H1 (cell line): ENCODE measurements at regions not wholly inside any gene's neighbourhood (a gene's known extent, or its start where the extent isn't known, plus 50 kb on each side); places are given as distances from the start of the nearest gene placed in this dataset.

Experiments used
- CTCF ChIA-PET: fragments of 300-600 bp; sonication (Branson Sonifier 250); formaldehyde crosslinking; loops from one replicate; lab custom pipeline; 2021; ENCODE audit not compliant: partially characterized antibody; lab: Charles Lee
- POLR2A ChIA-PET: fragments of 300-600 bp; sonication (Branson Sonifier 250); formaldehyde crosslinking; loops from one replicate; lab custom pipeline; 2021; ENCODE audit warnings: inconsistent platforms; ENCODE audit not compliant: partially characterized antibody; lab: Charles Lee
- DNase-seq, 2 experiments: peaks; one replicate each; pipeline versions ENCODE4 v3.0.0 to v3.0.0-alpha.2; 2010 to 2022; ENCODE audit warnings: low spot score in 2 of 2, low read depth in 1 of 2, mixed read lengths in 1 of 2
- FAIRE-seq: peaks from 2 replicates; lab custom pipeline; 2011; peaks lifted over from hg19 to GRCh38; lab: Jason Lieb, UNC
- H2AFZ ChIP-seq: 2 replicates; pipeline ENCODE4 v1.8.1; 2012; ENCODE audit warnings: low read length, inconsistent platforms
- H2AK5ac ChIP-seq: 2 replicates; pipeline ENCODE4 v1.6.1; 2013; ENCODE audit warnings: low read depth, low read length
- H2BK120ac ChIP-seq: replicated peaks from 2 replicates; pipeline ENCODE3; 2013; ENCODE audit warnings: low read depth, low read length, inconsistent platforms
- H2BK12ac ChIP-seq: 2 replicates; pipeline ENCODE4 v1.6.1; 2013; ENCODE audit warnings: low read depth, low read length
- H2BK15ac ChIP-seq: 2 replicates; pipeline ENCODE4 v1.6.1; 2013; ENCODE audit warnings: low read length
- H2BK20ac ChIP-seq: 2 replicates; pipeline ENCODE4 v1.6.1; 2013; ENCODE audit warnings: low read length
- H2BK5ac ChIP-seq: 2 replicates; pipeline ENCODE4 v1.6.1; 2013; ENCODE audit warnings: low read depth, low read length
- H3K14ac ChIP-seq: 2 replicates; pipeline ENCODE4 v1.6.1; 2013; ENCODE audit warnings: inconsistent platforms; ENCODE audit not compliant: insufficient read length
- H3K18ac ChIP-seq: 2 replicates; pipeline ENCODE4 v1.6.1; 2013; ENCODE audit warnings: low read length; ENCODE audit errors: extremely low read depth
- H3K23ac ChIP-seq: 2 replicates; pipeline ENCODE4 v1.6.1; 2013; ENCODE audit warnings: inconsistent platforms; ENCODE audit not compliant: insufficient read length
- H3K23me2 ChIP-seq: 2 replicates; pipeline ENCODE4 v1.6.1; 2013; ENCODE audit warnings: low read depth, low read length
- H3K27ac ChIP-seq: 2 replicates; pipeline ENCODE4 v1.6.1; 2011; ENCODE audit warnings: low read depth, low read length, inconsistent platforms
- H3K27me3 ChIP-seq, 4 experiments: replicated peaks in 1 of 4; 1 replicate in 1 of 4; 2 replicates in 3 of 4; pipeline versions ENCODE4 v1.6.1 to v1.8.1; 2011 to 2013; ENCODE audit warnings: low read length in 3 of 4, mild to moderate bottlenecking in 3 of 4, inconsistent platforms in 2 of 4, mixed read lengths in 2 of 4, moderate library complexity in 1 of 4; ENCODE audit not compliant: control insufficient read depth in 3 of 4, insufficient read depth in 3 of 4; ENCODE audit errors: extremely low read depth in 1 of 4
- H3K36me3 ChIP-seq, 4 experiments: 2 replicates each; pipeline versions ENCODE4 v1.6.1 to v1.8.1; 2011 to 2013; ENCODE audit warnings: mild to moderate bottlenecking in 4 of 4, low read length in 3 of 4, moderate library complexity in 2 of 4, control low read depth in 1 of 4, inconsistent platforms in 1 of 4; ENCODE audit not compliant: insufficient read depth in 4 of 4, control insufficient read depth in 2 of 4
- H3K4ac ChIP-seq: replicated peaks from 2 replicates; pipeline ENCODE3; 2013; ENCODE audit warnings: low read length, low read depth, mixed read lengths, inconsistent platforms; ENCODE audit not compliant: insufficient read length
- H3K4me1 ChIP-seq, 4 experiments: replicated peaks in 1 of 4; 1 replicate in 1 of 4; 2 replicates in 3 of 4; pipeline versions ENCODE4 v1.6.1 to v1.8.1; 2011 to 2013; ENCODE audit warnings: low read length in 3 of 4, inconsistent platforms in 2 of 4, mixed read lengths in 1 of 4; ENCODE audit not compliant: insufficient read depth in 4 of 4, control insufficient read depth in 3 of 4
- H3K4me2 ChIP-seq, 2 experiments: 2 replicates each; pipeline versions ENCODE4 v1.6.1 to v1.8.1; 2011 to 2013; ENCODE audit warnings: low read depth in 2 of 2, low read length in 2 of 2, control low read depth in 1 of 2, inconsistent platforms in 1 of 2, mild to moderate bottlenecking in 1 of 2; ENCODE audit not compliant: insufficient read depth in 1 of 2
- H3K4me3 ChIP-seq, 4 experiments: fragments of 200-600, 300-600 bp in 1 of 4; sonication (generic), shearing (Covaris generic), sonication (Bioruptor Twin) in 1 of 4; 2 replicates each; pipeline versions ENCODE4 v1.5.1 to v1.8.1; 2011 to 2016; ENCODE audit warnings: low read length in 4 of 4, low read depth in 3 of 4, control low read depth in 2 of 4, inconsistent platforms in 2 of 4, mild to moderate bottlenecking in 2 of 4, mixed read lengths in 1 of 4, moderate library complexity in 1 of 4; ENCODE audit not compliant: insufficient read depth in 2 of 4; ENCODE audit errors: extremely low read depth in 1 of 4
- H3K56ac ChIP-seq: replicated peaks from 2 replicates; pipeline ENCODE3; 2013; ENCODE audit warnings: low read depth, mild to moderate bottlenecking, mixed read lengths, low read length, inconsistent platforms; ENCODE audit not compliant: insufficient read length
- H3K79me1 ChIP-seq: 2 replicates; pipeline ENCODE4 v1.6.1; 2013; ENCODE audit warnings: low read depth, low read length, control low read depth
- H3K79me2 ChIP-seq, 2 experiments: 2 replicates each; pipeline versions ENCODE4 v1.6.1 to v1.8.1; 2012 to 2013; ENCODE audit warnings: low read length in 2 of 2, mild to moderate bottlenecking in 2 of 2, inconsistent platforms in 1 of 2; ENCODE audit not compliant: insufficient read depth in 2 of 2, control insufficient read depth in 1 of 2
- H3K9ac ChIP-seq, 4 experiments: replicated peaks in 1 of 4; 1 replicate in 1 of 4; 2 replicates in 3 of 4; pipeline versions ENCODE4 v1.6.1 to v1.8.1; 2011 to 2013; ENCODE audit warnings: low read depth in 3 of 4, low read length in 3 of 4, control low read depth in 2 of 4, mild to moderate bottlenecking in 2 of 4, moderate library complexity in 2 of 4, inconsistent platforms in 1 of 4; ENCODE audit errors: extremely low read depth in 1 of 4
- H3K9me3 ChIP-seq, 2 experiments: 2 replicates each; pipeline versions ENCODE4 v1.6.1 to v1.8.1; 2012 to 2013; ENCODE audit warnings: mild to moderate bottlenecking in 2 of 2, moderate library complexity in 2 of 2, control low read depth in 1 of 2, inconsistent platforms in 1 of 2, low read depth in 1 of 2, low read length in 1 of 2, mixed read lengths in 1 of 2; ENCODE audit not compliant: insufficient read depth in 2 of 2
- H4K20me1 ChIP-seq, 2 experiments: replicated peaks in 1 of 2; 2 replicates each; pipeline versions ENCODE3 to v1.8.1; 2011 to 2013; ENCODE audit warnings: inconsistent platforms in 2 of 2, low read length in 2 of 2, mild to moderate bottlenecking in 1 of 2; ENCODE audit not compliant: insufficient read depth in 2 of 2, control insufficient read depth in 1 of 2
- H4K5ac ChIP-seq: 2 replicates; pipeline ENCODE4 v1.6.1; 2013; ENCODE audit warnings: low read length, low read depth, mixed read lengths, inconsistent platforms; ENCODE audit not compliant: insufficient read length
- H4K8ac ChIP-seq: 2 replicates; pipeline ENCODE4 v1.8.0; 2013; ENCODE audit warnings: mild to moderate bottlenecking, moderate library complexity, low read length, inconsistent platforms; ENCODE audit not compliant: insufficient read depth; ENCODE audit errors: extremely low read depth
- H4K91ac ChIP-seq: replicated peaks from 2 replicates; pipeline ENCODE3; 2013; ENCODE audit warnings: low read length, mixed read lengths, inconsistent platforms; ENCODE audit not compliant: insufficient read length
- CTCF ChIP-seq, 3 experiments: IDR thresholded peaks; 1 replicate in 2 of 3; 2 replicates in 1 of 3; pipeline versions ENCODE4 v1.5.1 to v1.6.1; 2011; ENCODE audit warnings: low read length in 3 of 3, mild to moderate bottlenecking in 3 of 3, inconsistent platforms in 2 of 3, low read depth in 1 of 3, moderate library complexity in 1 of 3; ENCODE audit not compliant: insufficient read depth in 1 of 3; ENCODE audit errors: control extremely low read depth in 1 of 3
- EP300 ChIP-seq, 2 experiments: IDR thresholded peaks; 1 replicate in 1 of 2; 2 replicates in 1 of 2; pipeline ENCODE4 v1.6.1; 2011 to 2012; ENCODE audit warnings: low read depth in 2 of 2, low read length in 2 of 2, mild to moderate bottlenecking in 2 of 2, borderline replicate concordance in 1 of 2, inconsistent platforms in 1 of 2, moderate library complexity in 1 of 2
- GTF2F1 ChIP-seq: IDR thresholded peaks from 2 replicates; pipeline ENCODE4 v1.6.1; 2012; ENCODE audit warnings: low read depth, low read length, improper control_type of control experiment, borderline replicate concordance
- SAP30 ChIP-seq: fragments of 300-600 bp; sonication (generic); IDR thresholded peaks from 2 replicates; pipeline ENCODE4 v1.7.1; 2012; ENCODE audit warnings: low read length, moderate library complexity, mild to moderate bottlenecking, inconsistent platforms; ENCODE audit not compliant: insufficient read depth, insufficient replicate concordance
- TCF12 ChIP-seq: IDR thresholded peaks from 2 replicates; pipeline ENCODE4 v1.6.1; 2011; ENCODE audit warnings: low read depth, mild to moderate bottlenecking, low read length
- WGBS, 2 experiments: shearing (Covaris generic) in 1 of 2; methylation state at CpG; one replicate each; pipeline versions ENCODE4 v1.1.6 to v1.1.7; 2013 to 2015; ENCODE audit warnings: low lambda C conversion rate in 2 of 2, mixed read lengths in 2 of 2, inconsistent platforms in 1 of 2, low coverage in 1 of 2, missing lambda C conversion rate in 1 of 2; ENCODE audit not compliant: insufficient replicate concordance in 2 of 2, insufficient coverage in 1 of 2, insufficient read length in 1 of 2; ENCODE audit errors: extremely low coverage in 1 of 2, missing lambda C conversion rate in 1 of 2; 5-methylcytosine and 5-hydroxymethylcytosine counted together

- Histone ChIP-seq H2BK15ac (no peak overlapping the region), H3K56ac (no peak overlapping the region), H2BK5ac (no peak overlapping the region), H3K9ac (no peak overlapping the region), H3K27ac (no peak overlapping the region), H2BK12ac (no peak overlapping the region), H3K9me3 (no peaks in the 10 kb centered on the region), H2AFZ (no peak overlapping the region), H3K4me2 (no peak overlapping the region), H3K4me3 (no peak overlapping the region), H2BK120ac (no peak overlapping the region), H3K23me2 (no peaks in the 10 kb centered on the region), H3K36me3 (no peaks in the 10 kb centered on the region), H2BK20ac (no peak overlapping the region), H4K5ac (no peak overlapping the region), H3K79me1 (no peaks in the 10 kb centered on the region), H3K4ac (no peak overlapping the region), H3K23ac (no peak overlapping the region), H4K20me1 (no peaks in the 10 kb centered on the region), H3K18ac (no peak overlapping the region), H3K27me3 (no peaks in the 10 kb centered on the region), H3K4me1 (no peaks in the 10 kb centered on the region), H2AK5ac (no peak overlapping the region), H4K8ac (no peak overlapping the region), H4K91ac (no peak overlapping the region), H3K14ac (no peak overlapping the region), H3K79me2 (no peaks in the 10 kb centered on the region)
- CTCF ChIA-PET: interaction anchor here (0.7 kb wide), 1 partner anchor 24 kb away, joined by 4 read pairs; no protein-coding TSS in a partner anchor
- DNase-seq: no peak
- WGBS, 2 experiments: 91% methylated on average over 6 of the region's 6 CpGs; no CpG with 5 or more reads in 1 of the 2 experiments
- no peak for TF ChIP-seq TCF12
- TF ChIP-seq CTCF (IDR thresholded peaks at IDR 0.05; ENCODE audit: control extremely low read depth in 1 of 3, insufficient read depth in 1 of 3, low read depth in 1 of 3, low read length in 3 of 3): no peak
- TF ChIP-seq GTF2F1: no peak
- no peak for TF ChIP-seq EP300 (IDR thresholded peaks at IDR 0.05; ENCODE audit: borderline replicate concordance in 1 of 2, low read depth in 2 of 2, low read length in 2 of 2)
- no peak for TF ChIP-seq SAP30
- POLR2A ChIA-PET: interaction anchor here (0.6 kb wide), 1 partner anchor 942 kb away, joined by 3 read pairs; no protein-coding TSS in a partner anchor
- FAIRE-seq: no peak
Measured at GRCh38 chr9:107842530-107842929, 353.0 kb upstream of the KLF4 start.
